H1 (cell line): ENCODE measurements at regions not wholly inside any gene's neighbourhood (a gene's known extent, or its start where the extent isn't known, plus 50 kb on each side); places are given as distances from the start of the nearest gene placed in this dataset.

ENCODE experiments used
- CHD2 ChIP-seq: IDR thresholded peaks from 2 replicates; pipeline ENCODE4 v1.6.1; 2012; ENCODE audit warnings: low read length, improper control_type of control experiment
- CTCF ChIP-seq, 3 experiments: IDR thresholded peaks; 1 replicate in 2 of 3; 2 replicates in 1 of 3; pipeline versions ENCODE4 v1.5.1 to v1.6.1; 2011; ENCODE audit warnings: low read length in 3 of 3, mild to moderate bottlenecking in 3 of 3, inconsistent platforms in 2 of 3, low read depth in 1 of 3, moderate library complexity in 1 of 3; ENCODE audit not compliant: insufficient read depth in 1 of 3; ENCODE audit errors: control extremely low read depth in 1 of 3
- EP300 ChIP-seq, 2 experiments: IDR thresholded peaks; 1 replicate in 1 of 2; 2 replicates in 1 of 2; pipeline ENCODE4 v1.6.1; 2011 to 2012; ENCODE audit warnings: low read depth in 2 of 2, low read length in 2 of 2, mild to moderate bottlenecking in 2 of 2, borderline replicate concordance in 1 of 2, inconsistent platforms in 1 of 2, moderate library complexity in 1 of 2
- HDAC2 ChIP-seq, 2 experiments: fragments of 300-600 bp in 1 of 2; sonication (generic) in 1 of 2; IDR thresholded peaks; 2 replicates each; pipeline ENCODE4 v1.6.1; 2011 to 2012; ENCODE audit warnings: low read depth in 2 of 2, low read length in 2 of 2, mild to moderate bottlenecking in 2 of 2, moderate library complexity in 2 of 2, borderline replicate concordance in 1 of 2, inconsistent platforms in 1 of 2
- KDM5A ChIP-seq: fragments of 200-600 bp; IDR thresholded peaks from 2 replicates; pipeline ENCODE4 v1.7.1; 2012; ENCODE audit warnings: mild to moderate bottlenecking, low read length, inconsistent platforms, mixed read lengths
- POLR2AphosphoS5 ChIP-seq: IDR thresholded peaks from 2 replicates; pipeline ENCODE4 v1.6.1; 2011; ENCODE audit warnings: low read depth, low read length
- RAD21 ChIP-seq, 2 experiments: IDR thresholded peaks in 1 of 2; conservative IDR thresholded peaks in 1 of 2; 2 replicates each; pipeline ENCODE4 v1.6.1; 2011; ENCODE audit warnings: low read depth in 2 of 2, low read length in 2 of 2, improper control_type of control experiment in 1 of 2, inconsistent platforms in 1 of 2, mild to moderate bottlenecking in 1 of 2, moderate library complexity in 1 of 2
- SP2 ChIP-seq: IDR thresholded peaks from 2 replicates; pipeline ENCODE4 v1.6.1; 2012; ENCODE audit warnings: mild to moderate bottlenecking, low read length, inconsistent platforms
- SP4 ChIP-seq: IDR thresholded peaks from 2 replicates; pipeline ENCODE4 v1.6.1; 2012; ENCODE audit warnings: low read length, inconsistent platforms
- TCF12 ChIP-seq: IDR thresholded peaks from 2 replicates; pipeline ENCODE4 v1.6.1; 2011; ENCODE audit warnings: low read depth, mild to moderate bottlenecking, low read length
- YY1 ChIP-seq: IDR thresholded peaks from 2 replicates; pipeline ENCODE4 v1.6.1; 2011; ENCODE audit warnings: low read depth, mild to moderate bottlenecking, low read length

GRCh38 chr2:144310889-144311608 is 208.9 kb downstream of the ZEB2 start:
- TF ChIP-seq CTCF (IDR thresholded peaks at IDR 0.05; ENCODE audit: control extremely low read depth in 1 of 3, insufficient read depth in 1 of 3, low read depth in 1 of 3, low read length in 3 of 3): no peak
- TF ChIP-seq YY1: no peak
- TF ChIP-seq EP300 (IDR thresholded peaks at IDR 0.05; ENCODE audit: borderline replicate concordance in 1 of 2, low read depth in 2 of 2, low read length in 2 of 2): no peak
- TF ChIP-seq SP4: no peak
- no peak for TF ChIP-seq POLR2AphosphoS5
- TF ChIP-seq TCF12: no peak
- no peak for TF ChIP-seq HDAC2 (IDR thresholded peaks at IDR 0.05; ENCODE audit: borderline replicate concordance in 1 of 2, low read depth in 2 of 2, low read length in 2 of 2)
- TF ChIP-seq KDM5A: no peak
- TF ChIP-seq RAD21 (IDR thresholded peaks at IDR 0.05 in 1 of 2, conservative IDR thresholded peaks at IDR 0.05 in 1 of 2; ENCODE audit: low read depth in 2 of 2, low read length in 2 of 2): no peak
- no peak for TF ChIP-seq CHD2
- no peak for TF ChIP-seq SP2
